HG03439 (cell line): ENCODE measurements at regions not wholly inside any gene's neighbourhood (a gene's known extent, or its start where the extent isn't known, plus 50 kb on each side); places are given as distances from the start of the nearest gene placed in this dataset.

Source experiments
- ATAC-seq: cut with Tn5 transposase; IDR thresholded peaks from one replicate; pipeline ENCODE4 v1.9.1; 2021; ENCODE audit warnings: mild to moderate bottlenecking, moderate library complexity; ENCODE audit not compliant: unreplicated experiment

- ATAC-seq = no peak
These were observed 137.6 kb downstream of the GOLIM4 start for GRCh38 chr3:167958141-167958540.

- no peak for ATAC-seq
These were observed 142.8 kb downstream of the GOLIM4 start for GRCh38 chr3:167952969-167953368.

GRCh38 chr3:167950212-167950611 lies 145.5 kb downstream of the GOLIM4 start:
- no peak for ATAC-seq

GRCh38 chr3:167941234-167941995 lies 154.3 kb downstream of the GOLIM4 start:
- ATAC-seq = no peak

- ATAC-seq = no peak
These were observed 155.5 kb downstream of the GOLIM4 start for GRCh38 chr3:167940241-167940640.

- ATAC-seq = no peak
These were observed 157.2 kb downstream of the GOLIM4 start for GRCh38 chr3:167938516-167938915.

- ATAC-seq = no peak
These were observed 159.7 kb downstream of the GOLIM4 start for GRCh38 chr3:167936019-167936418.

- ATAC-seq = no peak
These were observed 165.3 kb downstream of the GOLIM4 start for GRCh38 chr3:167930453-167930852.

GRCh38 chr3:167929968-167930367 lies 165.8 kb downstream of the GOLIM4 start:
- ATAC-seq = no peak

GRCh38 chr3:167928381-167928780 lies 167.3 kb downstream of the GOLIM4 start:
- ATAC-seq = no peak

GRCh38 chr3:167920747-167921146 lies 175.0 kb downstream of the GOLIM4 start:
- ATAC-seq = no peak

- ATAC-seq = no peak
These were observed 176.1 kb downstream of the GOLIM4 start for GRCh38 chr3:167919590-167919989.

GRCh38 chr3:167918686-167919085 lies 177.0 kb downstream of the GOLIM4 start:
- no peak for ATAC-seq

GRCh38 chr3:167918008-167918596 lies 177.6 kb downstream of the GOLIM4 start:
- no peak for ATAC-seq

GRCh38 chr3:167913219-167913835 lies 177.8 kb downstream of the SERPINI1 start:
- no peak for ATAC-seq

- no peak for ATAC-seq
These were observed 174.4 kb downstream of the SERPINI1 start for GRCh38 chr3:167909952-167910351.

- ATAC-seq = no peak
These were observed 174.0 kb downstream of the SERPINI1 start for GRCh38 chr3:167909504-167909896.

GRCh38 chr3:167908746-167909503 lies 173.4 kb downstream of the SERPINI1 start:
- no peak for ATAC-seq

GRCh38 chr3:167908221-167908620 lies 172.7 kb downstream of the SERPINI1 start:
- no peak for ATAC-seq

GRCh38 chr3:167901138-167901537 lies 165.6 kb downstream of the SERPINI1 start:
- ATAC-seq = no peak

GRCh38 chr3:167899093-167899492 lies 163.6 kb downstream of the SERPINI1 start:
- ATAC-seq = no peak
